ENCODE measurements at regions not wholly inside any gene's neighbourhood (a gene's known extent, or its start where the extent isn't known, plus 50 kb on each side); places are given as distances from the start of the nearest gene placed in this dataset.

GRCh38 chr3:151580591-151580990, 119.7 kb upstream of the IGSF10 start:
- H3K4me3 ChIP-seq (ENCODE audit: low read length) = no peak overlapping the region
- DNase-seq = no peak
- H4K5ac ChIP-seq (ENCODE audit: low read length) = no peak overlapping the region
- no peaks in the 10 kb centered on the region for H3K27me3 ChIP-seq (ENCODE audit: insufficient read depth, low read length, poor library complexity)
- no peak overlapping the region for H4K8ac ChIP-seq (ENCODE audit: low read depth, low read length)
- H2BK120ac ChIP-seq (ENCODE audit: low read depth, low read length) = no peak overlapping the region
- WGBS (ENCODE audit: extremely low coverage, insufficient coverage, low lambda C conversion rate) = no CpG with 5 or more reads among the region's 2 CpGs
- no peak overlapping the region for H3K4ac ChIP-seq (ENCODE audit: low read depth, low read length)
- H3K79me1 ChIP-seq (ENCODE audit: low read length) = no peaks in the 10 kb centered on the region
- H3K79me2 ChIP-seq (ENCODE audit: control insufficient read depth, insufficient read depth, low read length) = no peaks in the 10 kb centered on the region
- no peak overlapping the region for H3K9ac ChIP-seq (ENCODE audit: low read length)
- no peak overlapping the region for H2BK5ac ChIP-seq (ENCODE audit: low read length)
- no peak overlapping the region for H3K18ac ChIP-seq (ENCODE audit: low read length)
- no peak overlapping the region for H3K27ac ChIP-seq (ENCODE audit: low read depth, low read length)
- H3K4me2 ChIP-seq (ENCODE audit: low read length) = no peak overlapping the region
- H2BK15ac ChIP-seq (replicated peaks; ENCODE audit: low read depth) = no peak overlapping the region
- no peaks in the 10 kb centered on the region for H3K4me1 ChIP-seq (ENCODE audit: control insufficient read depth, low read depth, low read length)
- H3K23ac ChIP-seq (ENCODE audit: low read length) = no peak overlapping the region
- H2AK5ac ChIP-seq (ENCODE audit: low read length) = no peak overlapping the region
- no peak overlapping the region for H3K56ac ChIP-seq (ENCODE audit: low read length)
- no peaks in the 10 kb centered on the region for H3K36me3 ChIP-seq (ENCODE audit: control insufficient read depth, insufficient read depth, low read length)

GRCh38 chr3:151579571-151580270, 118.9 kb upstream of the IGSF10 start:
- Histone ChIP-seq H3K36me3 (ENCODE audit: control insufficient read depth, insufficient read depth, low read length) (no peaks in the 10 kb centered on the region), H3K9ac (ENCODE audit: low read length) (no peak overlapping the region), H3K79me2 (ENCODE audit: control insufficient read depth, insufficient read depth, low read length) (no peaks in the 10 kb centered on the region), H2BK5ac (ENCODE audit: low read length) (no peak overlapping the region), H3K23ac (ENCODE audit: low read length) (no peak overlapping the region), H3K18ac (ENCODE audit: low read length) (no peak overlapping the region), H3K79me1 (ENCODE audit: low read length) (no peaks in the 10 kb centered on the region), H4K5ac (ENCODE audit: low read length) (no peak overlapping the region), H3K4me1 (ENCODE audit: control insufficient read depth, low read depth, low read length) (no peaks in the 10 kb centered on the region), H3K56ac (ENCODE audit: low read length) (no peak overlapping the region), H3K4ac (ENCODE audit: low read depth, low read length) (no peak overlapping the region), H3K27ac (ENCODE audit: low read depth, low read length) (no peak overlapping the region), H3K27me3 (ENCODE audit: insufficient read depth, low read length, poor library complexity) (no peaks in the 10 kb centered on the region), H2BK15ac (replicated peaks; ENCODE audit: low read depth) (no peak overlapping the region), H2BK120ac (ENCODE audit: low read depth, low read length) (no peak overlapping the region), H3K4me2 (ENCODE audit: low read length) (no peak overlapping the region), H4K8ac (ENCODE audit: low read depth, low read length) (no peak overlapping the region), H3K4me3 (ENCODE audit: low read length) (no peak overlapping the region), H2AK5ac (ENCODE audit: low read length) (no peak overlapping the region)
- DNase-seq = no peak
- WGBS (ENCODE audit: extremely low coverage, insufficient coverage, low lambda C conversion rate) = 100% methylated on average over 1 of the region's 3 CpGs

GRCh38 chr3:151578495-151578894, 117.6 kb upstream of the IGSF10 start:
- no peak overlapping the region for H3K23ac ChIP-seq (ENCODE audit: low read length)
- no CpG with 5 or more reads among the region's 1 CpG for WGBS (ENCODE audit: extremely low coverage, insufficient coverage, low lambda C conversion rate)
- no peak overlapping the region for H3K4ac ChIP-seq (ENCODE audit: low read depth, low read length)
- no peaks in the 10 kb centered on the region for H3K27me3 ChIP-seq (ENCODE audit: insufficient read depth, low read length, poor library complexity)
- H3K4me2 ChIP-seq (ENCODE audit: low read length) = no peak overlapping the region
- no peaks in the 10 kb centered on the region for H3K36me3 ChIP-seq (ENCODE audit: control insufficient read depth, insufficient read depth, low read length)
- H3K4me1 ChIP-seq (ENCODE audit: control insufficient read depth, low read depth, low read length) = no peaks in the 10 kb centered on the region
- no peaks in the 10 kb centered on the region for H3K79me1 ChIP-seq (ENCODE audit: low read length)
- H4K8ac ChIP-seq (ENCODE audit: low read depth, low read length) = no peak overlapping the region
- no peak overlapping the region for H2AK5ac ChIP-seq (ENCODE audit: low read length)
- no peak overlapping the region for H3K27ac ChIP-seq (ENCODE audit: low read depth, low read length)
- H3K56ac ChIP-seq (ENCODE audit: low read length) = no peak overlapping the region
- H2BK5ac ChIP-seq (ENCODE audit: low read length) = no peak overlapping the region
- H4K5ac ChIP-seq (ENCODE audit: low read length) = no peak overlapping the region
- DNase-seq = no peak
- no peaks in the 10 kb centered on the region for H3K79me2 ChIP-seq (ENCODE audit: control insufficient read depth, insufficient read depth, low read length)
- H2BK15ac ChIP-seq (replicated peaks; ENCODE audit: low read depth) = no peak overlapping the region
- H3K18ac ChIP-seq (ENCODE audit: low read length) = no peak overlapping the region
- no peak overlapping the region for H3K4me3 ChIP-seq (ENCODE audit: low read length)
- H2BK120ac ChIP-seq (ENCODE audit: low read depth, low read length) = no peak overlapping the region
- H3K9ac ChIP-seq (ENCODE audit: low read length) = no peak overlapping the region

- Histone ChIP-seq H3K4me1 (ENCODE audit: control insufficient read depth, low read depth, low read length) (no peaks in the 10 kb centered on the region), H2AK5ac (ENCODE audit: low read length) (no peak overlapping the region), H3K79me1 (ENCODE audit: low read length) (no peaks in the 10 kb centered on the region), H3K4ac (ENCODE audit: low read depth, low read length) (no peak overlapping the region), H3K4me2 (ENCODE audit: low read length) (no peak overlapping the region), H3K23ac (ENCODE audit: low read length) (no peak overlapping the region), H3K79me2 (ENCODE audit: control insufficient read depth, insufficient read depth, low read length) (no peaks in the 10 kb centered on the region), H2BK120ac (ENCODE audit: low read depth, low read length) (no peak overlapping the region), H3K56ac (ENCODE audit: low read length) (no peak overlapping the region), H2BK15ac (replicated peaks; ENCODE audit: low read depth) (no peak overlapping the region), H3K36me3 (ENCODE audit: control insufficient read depth, insufficient read depth, low read length) (no peaks in the 10 kb centered on the region), H4K5ac (ENCODE audit: low read length) (no peak overlapping the region), H2BK5ac (ENCODE audit: low read length) (no peak overlapping the region), H3K27me3 (ENCODE audit: insufficient read depth, low read length, poor library complexity) (no peaks in the 10 kb centered on the region), H3K4me3 (ENCODE audit: low read length) (no peak overlapping the region), H3K18ac (ENCODE audit: low read length) (no peak overlapping the region), H3K27ac (ENCODE audit: low read depth, low read length) (no peak overlapping the region), H3K9ac (ENCODE audit: low read length) (no peak overlapping the region), H4K8ac (ENCODE audit: low read depth, low read length) (no peak overlapping the region)
- no CpG with 5 or more reads among the region's 7 CpGs for WGBS (ENCODE audit: extremely low coverage, insufficient coverage, low lambda C conversion rate)
- DNase-seq = no peak
These were observed 115.8 kb upstream of the IGSF10 start for GRCh38 chr3:151576511-151577137.

GRCh38 chr3:151568184-151568583, 107.3 kb upstream of the IGSF10 start:
- no CpG with 5 or more reads among the region's 4 CpGs for WGBS (ENCODE audit: extremely low coverage, insufficient coverage, low lambda C conversion rate)
- H3K4me3 ChIP-seq (ENCODE audit: low read length) = no peak overlapping the region

More at GRCh38 chr3:151568184-151568583, 107.3 kb upstream of the IGSF10 start:
- Histone ChIP-seq H3K4me1 (ENCODE audit: control insufficient read depth, low read depth, low read length) (no peaks in the 10 kb centered on the region), H3K23ac (ENCODE audit: low read length) (no peak overlapping the region), H3K9ac (ENCODE audit: low read length) (no peak overlapping the region), H3K4ac (ENCODE audit: low read depth, low read length) (no peak overlapping the region), H2AK5ac (ENCODE audit: low read length) (no peak overlapping the region), H3K27ac (ENCODE audit: low read depth, low read length) (no peak overlapping the region), H2BK120ac (ENCODE audit: low read depth, low read length) (peak overlapping the region; percentile 82), H3K36me3 (ENCODE audit: control insufficient read depth, insufficient read depth, low read length) (no peaks in the 10 kb centered on the region), H4K5ac (ENCODE audit: low read length) (no peak overlapping the region), H3K56ac (ENCODE audit: low read length) (no peak overlapping the region), H3K27me3 (ENCODE audit: insufficient read depth, low read length, poor library complexity) (no peaks in the 10 kb centered on the region), H3K18ac (ENCODE audit: low read length) (peak overlapping the region; percentile 75), H3K79me2 (ENCODE audit: control insufficient read depth, insufficient read depth, low read length) (no peaks in the 10 kb centered on the region), H4K8ac (ENCODE audit: low read depth, low read length) (no peak overlapping the region), H3K79me1 (ENCODE audit: low read length) (no peaks in the 10 kb centered on the region), H2BK5ac (ENCODE audit: low read length) (no peak overlapping the region), H2BK15ac (replicated peaks; ENCODE audit: low read depth) (no peak overlapping the region), H3K4me2 (ENCODE audit: low read length) (no peak overlapping the region)
- DNase-seq = no peak
